Calu3 (cell line): ENCODE measurements at regions not wholly inside any gene's neighbourhood (a gene's known extent, or its start where the extent isn't known, plus 50 kb on each side); places are given as distances from the start of the nearest gene placed in this dataset.

ENCODE experiments used
- BruUV-seq: library from RNA; stranded (reverse); fragments of 400-500 nt; replicated peaks from 2 replicates; lab custom pipeline; 2021; lab: Mats Ljungman, UMichigan
- CTCF ChIA-PET: fragments of 300-600 bp; sonication (Branson Sonifier 250); formaldehyde crosslinking; loops from one replicate; lab custom pipeline; 2022; ENCODE audit warnings: antibody characterized with exemption; lab: Charles Lee
- DNase-seq: peaks from one replicate; pipeline ENCODE4 v3.0.0; 2022
- H3K27ac Mint-ChIP-seq: one replicate; pipeline ENCODE4 v1.8.0; 2022; ENCODE audit warnings: mixed read lengths; ENCODE audit not compliant: unreplicated experiment
- H3K27me3 Mint-ChIP-seq: one replicate; pipeline ENCODE4 v1.8.0; 2022; ENCODE audit warnings: mixed read lengths; ENCODE audit not compliant: unreplicated experiment
- H3K36me3 Mint-ChIP-seq: one replicate; pipeline ENCODE4 v1.8.0; 2022; ENCODE audit warnings: mild to moderate bottlenecking, moderate library complexity, mixed read lengths; ENCODE audit not compliant: insufficient read depth, unreplicated experiment
- H3K4me1 Mint-ChIP-seq: one replicate; pipeline ENCODE4 v1.8.0; 2022; ENCODE audit warnings: mild to moderate bottlenecking, low read depth, mixed read lengths; ENCODE audit not compliant: unreplicated experiment
- H3K4me3 Mint-ChIP-seq: one replicate; pipeline ENCODE4 v1.8.0; 2022; ENCODE audit warnings: mild to moderate bottlenecking, low read depth, moderate library complexity, mixed read lengths; ENCODE audit not compliant: unreplicated experiment
- H3K9me3 Mint-ChIP-seq: one replicate; pipeline ENCODE4 v1.8.0; 2022; ENCODE audit warnings: low read depth, mixed read lengths; ENCODE audit not compliant: unreplicated experiment
- intact Hi-C: fragments of 100-400 bp; cut with micrococcal nuclease; formaldehyde crosslinking; loops from one replicate; pipeline ENCODE4 v1.10.0; 2022; ENCODE audit not compliant: unreplicated experiment
- TF ChIP-seq, protein P1 (sequence below): fragments of 200-600 bp; IDR thresholded peaks from one replicate; pipeline ENCODE4 v1.8.0; 2022; ENCODE audit warnings: antibody characterized with exemption; ENCODE audit not compliant: unreplicated experiment

DNA sequence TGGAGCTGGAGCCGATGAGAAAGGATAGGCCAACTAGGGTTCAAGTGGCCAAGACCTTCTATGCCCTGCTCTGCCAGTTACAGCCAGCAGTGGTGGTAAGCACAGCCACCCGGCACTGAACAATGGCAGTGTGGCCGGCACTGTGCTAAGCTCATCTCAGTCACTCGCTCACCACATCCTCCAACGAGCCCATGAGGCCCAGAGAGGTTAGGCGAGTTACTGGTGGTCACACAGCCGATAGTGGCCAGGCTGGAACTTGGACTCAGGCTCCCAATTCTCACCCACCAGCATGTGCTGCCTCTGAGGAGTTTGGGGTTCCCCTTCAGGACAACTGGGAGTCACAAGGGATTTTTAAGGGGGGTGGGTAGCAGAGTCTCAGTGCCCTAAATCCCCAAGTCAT is 66.4 kb downstream of the IGLL1 start:
- CTCF ChIA-PET = no interaction called here
- TF ChIP-seq, protein P1, sequence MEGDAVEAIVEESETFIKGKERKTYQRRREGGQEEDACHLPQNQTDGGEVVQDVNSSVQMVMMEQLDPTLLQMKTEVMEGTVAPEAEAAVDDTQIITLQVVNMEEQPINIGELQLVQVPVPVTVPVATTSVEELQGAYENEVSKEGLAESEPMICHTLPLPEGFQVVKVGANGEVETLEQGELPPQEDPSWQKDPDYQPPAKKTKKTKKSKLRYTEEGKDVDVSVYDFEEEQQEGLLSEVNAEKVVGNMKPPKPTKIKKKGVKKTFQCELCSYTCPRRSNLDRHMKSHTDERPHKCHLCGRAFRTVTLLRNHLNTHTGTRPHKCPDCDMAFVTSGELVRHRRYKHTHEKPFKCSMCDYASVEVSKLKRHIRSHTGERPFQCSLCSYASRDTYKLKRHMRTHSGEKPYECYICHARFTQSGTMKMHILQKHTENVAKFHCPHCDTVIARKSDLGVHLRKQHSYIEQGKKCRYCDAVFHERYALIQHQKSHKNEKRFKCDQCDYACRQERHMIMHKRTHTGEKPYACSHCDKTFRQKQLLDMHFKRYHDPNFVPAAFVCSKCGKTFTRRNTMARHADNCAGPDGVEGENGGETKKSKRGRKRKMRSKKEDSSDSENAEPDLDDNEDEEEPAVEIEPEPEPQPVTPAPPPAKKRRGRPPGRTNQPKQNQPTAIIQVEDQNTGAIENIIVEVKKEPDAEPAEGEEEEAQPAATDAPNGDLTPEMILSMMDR = no peak
- BruUV-seq = no TSS peak
- H3K36me3 Mint-ChIP-seq = no peaks in the 10 kb centered on the region
- no peaks in the 10 kb centered on the region for H3K4me1 Mint-ChIP-seq
- no peaks in the 10 kb centered on the region for H3K9me3 Mint-ChIP-seq
- intact Hi-C loops = no loop called here
- H3K4me3 Mint-ChIP-seq = no peak overlapping the region
- no peaks in the 10 kb centered on the region for H3K27me3 Mint-ChIP-seq
- no peak for DNase-seq
- no peak overlapping the region for H3K27ac Mint-ChIP-seq

DNA sequence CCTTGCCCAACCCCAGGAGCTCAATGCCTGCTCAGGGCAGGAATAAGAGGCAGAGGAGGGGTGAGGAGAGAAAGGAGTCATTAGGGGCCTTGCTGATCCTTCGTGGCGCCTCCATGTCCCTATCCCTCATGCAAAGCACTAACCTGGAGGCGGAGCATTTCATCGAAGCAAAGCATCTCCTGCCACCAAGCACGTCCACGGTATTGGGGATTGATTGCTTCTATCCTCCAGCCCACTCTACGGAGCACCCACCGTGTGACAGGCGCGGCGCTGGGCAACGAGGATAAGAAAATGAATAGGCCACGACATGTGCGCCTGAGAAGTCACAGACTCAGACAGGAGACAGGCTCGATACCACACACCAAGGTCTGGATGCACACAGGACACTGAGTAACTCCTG is 67.0 kb downstream of the IGLL1 start:
- no peak overlapping the region for H3K27ac Mint-ChIP-seq
- DNase-seq = no peak
- intact Hi-C loops = no loop called here
- no peaks in the 10 kb centered on the region for H3K36me3 Mint-ChIP-seq
- H3K27me3 Mint-ChIP-seq = no peaks in the 10 kb centered on the region
- BruUV-seq = no TSS peak
- TF ChIP-seq, protein P1 = no peak
- H3K9me3 Mint-ChIP-seq = no peaks in the 10 kb centered on the region
- CTCF ChIA-PET = no interaction called here
- H3K4me1 Mint-ChIP-seq = no peaks in the 10 kb centered on the region
- no peak overlapping the region for H3K4me3 Mint-ChIP-seq

GRCh38 chr22:23512721-23513120 is 67.4 kb downstream of the IGLL1 start:
- CTCF ChIA-PET = no interaction called here
- TF ChIP-seq, protein P1 = no peak
- H3K36me3 Mint-ChIP-seq = no peaks in the 10 kb centered on the region

DNA sequence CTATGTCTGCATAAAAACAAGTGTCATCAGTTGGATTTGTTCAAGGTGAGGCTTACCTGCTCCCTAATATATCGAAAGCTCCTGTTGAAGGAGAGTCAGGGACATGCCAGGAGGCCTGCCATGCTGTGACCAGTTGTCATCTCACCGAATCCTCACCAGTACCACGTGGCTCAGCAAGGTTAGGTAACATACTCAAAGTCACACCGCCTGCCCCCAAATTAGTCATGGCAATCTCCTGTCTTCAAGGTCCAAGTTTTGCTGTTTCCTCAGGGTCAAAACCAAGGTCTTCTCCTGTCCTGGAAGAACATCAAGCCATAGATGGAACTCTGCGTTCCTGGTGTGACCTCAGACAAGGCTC is 67.8 kb downstream of the IGLL1 start:
- no peaks in the 10 kb centered on the region for H3K36me3 Mint-ChIP-seq
- no peak overlapping the region for H3K27ac Mint-ChIP-seq
- no TSS peak for BruUV-seq
- no peaks in the 10 kb centered on the region for H3K9me3 Mint-ChIP-seq
- intact Hi-C loops = no loop called here
- H3K4me3 Mint-ChIP-seq = no peak overlapping the region
- TF ChIP-seq, protein P1 = no peak
- no peak for DNase-seq
- CTCF ChIA-PET = no interaction called here
- no peaks in the 10 kb centered on the region for H3K27me3 Mint-ChIP-seq
- no peaks in the 10 kb centered on the region for H3K4me1 Mint-ChIP-seq

More at GRCh38 chr22:23512721-23513120, 67.4 kb downstream of the IGLL1 start:
- Mint-ChIP-seq H3K4me1 (no peaks in the 10 kb centered on the region), H3K27me3 (no peaks in the 10 kb centered on the region), H3K9me3 (no peaks in the 10 kb centered on the region), H3K4me3 (no peak overlapping the region), H3K27ac (no peak overlapping the region)
- intact Hi-C loops = no loop called here
- DNase-seq = no peak
- BruUV-seq = no TSS peak
